ENCODE measurements at regions not wholly inside any gene's neighbourhood (a gene's known extent, or its start where the extent isn't known, plus 50 kb on each side); places are given as distances from the start of the nearest gene placed in this dataset.

DNA sequence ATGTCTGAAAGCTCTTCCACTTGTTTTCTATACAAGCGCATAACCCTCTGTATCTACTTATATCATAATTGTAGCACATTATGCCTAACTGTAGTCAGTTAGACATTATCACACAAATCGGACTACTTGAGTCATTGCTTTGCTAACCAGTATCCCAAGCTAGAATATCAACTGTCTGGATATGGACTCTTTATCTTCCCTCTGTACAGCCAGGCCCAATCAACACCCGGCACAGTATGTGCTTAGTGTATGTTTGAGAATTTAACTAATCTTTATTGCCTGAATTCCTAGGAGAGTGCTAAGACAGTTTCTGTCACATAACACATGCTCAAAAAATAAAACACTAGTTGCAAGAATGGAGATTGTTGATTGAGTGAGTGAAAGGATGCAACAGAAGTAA, 211.2 kb downstream of the ARL4A start:
- no peak overlapping the region for H3K4me3 ChIP-seq (ENCODE audit: low read length in 2 of 2)
- no peaks in the 10 kb centered on the region for H3K27me3 ChIP-seq (ENCODE audit: control insufficient read depth in 1 of 2, insufficient read depth in 2 of 2, low read length in 2 of 2)
- H3K36me3 ChIP-seq (ENCODE audit: control insufficient read depth in 2 of 2, insufficient read depth in 2 of 2, low read length in 2 of 2) = no peaks in the 10 kb centered on the region
- H3K27ac ChIP-seq (ENCODE audit: low read length) = no peak overlapping the region
- H3K4me1 ChIP-seq (ENCODE audit: control insufficient read depth, insufficient read depth, low read length) = no peaks in the 10 kb centered on the region
- H3K9me3 ChIP-seq (ENCODE audit: control insufficient read depth in 2 of 2, low read length in 2 of 2) = no peaks in the 10 kb centered on the region
- H3K9ac ChIP-seq (ENCODE audit: low read length in 2 of 2) = no peak overlapping the region

DNA sequence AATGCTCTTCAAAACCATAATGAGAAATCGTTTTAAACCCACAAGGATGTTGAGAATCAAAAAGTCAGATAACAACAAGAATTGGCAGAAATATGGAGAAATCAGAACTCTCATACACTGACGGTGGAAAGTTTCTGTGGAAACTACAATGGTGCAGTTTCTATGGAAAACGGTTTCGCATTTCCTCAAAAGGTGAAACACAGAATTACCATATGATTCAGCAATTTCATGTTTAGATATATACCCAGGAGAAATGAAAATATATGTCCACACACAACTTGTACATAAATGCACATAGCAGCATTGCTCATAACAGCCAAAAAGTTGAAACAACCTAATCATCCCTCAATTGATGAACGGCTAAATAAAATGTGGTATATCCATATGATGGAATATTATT, 218.2 kb downstream of the ARL4A start:
- no peak overlapping the region for H3K27ac ChIP-seq (ENCODE audit: low read length)
- no peaks in the 10 kb centered on the region for H3K27me3 ChIP-seq (ENCODE audit: control insufficient read depth in 1 of 2, insufficient read depth in 2 of 2, low read length in 2 of 2)
- no peak overlapping the region for H3K9ac ChIP-seq (ENCODE audit: low read length in 2 of 2)
- H3K4me1 ChIP-seq (ENCODE audit: control insufficient read depth, insufficient read depth, low read length) = no peaks in the 10 kb centered on the region
- no peak overlapping the region for H3K4me3 ChIP-seq (ENCODE audit: low read length in 2 of 2)
- no peaks in the 10 kb centered on the region for H3K36me3 ChIP-seq (ENCODE audit: control insufficient read depth in 2 of 2, insufficient read depth in 2 of 2, low read length in 2 of 2)
- no peaks in the 10 kb centered on the region for H3K9me3 ChIP-seq (ENCODE audit: control insufficient read depth in 2 of 2, low read length in 2 of 2)

DNA sequence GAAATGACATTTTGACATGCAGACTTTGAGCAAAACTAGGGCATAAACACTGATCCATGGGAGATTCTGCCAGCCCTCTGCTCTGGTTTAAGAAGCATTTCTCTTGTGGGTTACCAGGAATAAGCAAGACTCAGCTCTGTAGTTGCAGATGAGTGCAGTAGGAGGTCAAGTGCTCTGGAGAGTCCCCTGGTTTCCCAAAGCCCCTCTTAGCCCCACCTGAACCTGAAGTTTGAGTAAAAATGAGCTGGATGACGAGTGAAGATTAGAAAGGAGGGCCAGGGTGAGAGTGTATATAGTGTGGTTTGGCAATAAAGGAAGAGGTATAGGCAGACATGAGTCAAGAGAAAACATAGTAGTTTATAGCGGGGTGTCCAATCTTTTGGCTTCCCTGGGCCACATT, 220.3 kb downstream of the ARL4A start:
- Histone ChIP-seq H3K9ac (ENCODE audit: low read length in 2 of 2) (no peak overlapping the region), H3K27me3 (ENCODE audit: control insufficient read depth in 1 of 2, insufficient read depth in 2 of 2, low read length in 2 of 2) (no peaks in the 10 kb centered on the region), H3K27ac (ENCODE audit: low read length) (no peak overlapping the region), H3K4me3 (ENCODE audit: low read length in 2 of 2) (no peak overlapping the region), H3K4me1 (ENCODE audit: control insufficient read depth, insufficient read depth, low read length) (no peaks in the 10 kb centered on the region), H3K36me3 (ENCODE audit: control insufficient read depth in 2 of 2, insufficient read depth in 2 of 2, low read length in 2 of 2) (no peaks in the 10 kb centered on the region), H3K9me3 (ENCODE audit: control insufficient read depth in 2 of 2, low read length in 2 of 2) (no peaks in the 10 kb centered on the region)

DNA sequence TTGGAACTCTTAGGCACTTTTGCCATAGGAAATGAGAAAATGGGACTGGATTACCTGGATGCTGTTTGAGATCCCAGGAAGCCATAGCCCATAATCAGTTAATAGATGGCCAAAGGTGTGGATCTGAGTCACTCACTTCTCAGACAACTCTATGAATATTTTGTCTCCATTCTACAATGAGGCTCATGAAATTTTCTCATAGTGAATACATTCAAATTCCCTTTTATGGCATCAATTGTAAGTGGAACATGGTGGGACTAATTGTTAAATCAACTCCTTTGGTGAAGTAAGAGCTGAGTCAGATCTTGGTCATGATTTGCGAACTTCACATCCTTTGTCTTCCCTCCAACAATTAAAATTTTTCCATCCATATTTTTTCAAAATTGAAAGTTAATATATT, 222.1 kb downstream of the ARL4A start:
- Histone ChIP-seq H3K36me3 (ENCODE audit: control insufficient read depth in 2 of 2, insufficient read depth in 2 of 2, low read length in 2 of 2) (no peaks in the 10 kb centered on the region), H3K27ac (ENCODE audit: low read length) (no peak overlapping the region)

DNA sequence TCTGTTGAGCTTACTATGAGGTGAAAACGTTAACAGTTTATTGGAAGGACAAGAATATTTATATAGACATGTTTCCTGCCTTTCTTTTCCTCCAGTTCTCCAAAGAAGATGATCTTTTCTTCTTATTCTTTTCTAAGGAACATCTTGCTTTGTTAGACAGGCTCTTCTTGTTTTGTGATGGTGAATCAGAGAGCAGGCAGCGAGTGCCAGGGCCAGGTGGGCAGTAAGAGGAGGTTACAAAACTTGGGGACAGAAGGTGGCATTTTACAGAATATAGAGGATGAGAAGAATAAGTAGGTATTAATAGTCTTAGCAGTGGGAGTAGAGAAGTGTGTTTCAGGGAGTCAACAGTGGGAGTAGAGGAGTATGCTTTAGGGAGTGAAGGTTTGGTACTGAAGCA, 223.6 kb downstream of the ARL4A start:
- no peaks in the 10 kb centered on the region for H3K4me1 ChIP-seq (ENCODE audit: control insufficient read depth, insufficient read depth, low read length)
- no peak overlapping the region for H3K9ac ChIP-seq (ENCODE audit: low read length in 2 of 2)
- no peaks in the 10 kb centered on the region for H3K27me3 ChIP-seq (ENCODE audit: control insufficient read depth in 1 of 2, insufficient read depth in 2 of 2, low read length in 2 of 2)
- H3K27ac ChIP-seq (ENCODE audit: low read length) = no peak overlapping the region
- no peaks in the 10 kb centered on the region for H3K36me3 ChIP-seq (ENCODE audit: control insufficient read depth in 2 of 2, insufficient read depth in 2 of 2, low read length in 2 of 2)
- no peak overlapping the region for H3K4me3 ChIP-seq (ENCODE audit: low read length in 2 of 2)
- no peaks in the 10 kb centered on the region for H3K9me3 ChIP-seq (ENCODE audit: control insufficient read depth in 2 of 2, low read length in 2 of 2)

More for the DNA sequence above, 222.1 kb downstream of the ARL4A start:
- H3K9ac ChIP-seq (ENCODE audit: low read length in 2 of 2) = no peak overlapping the region
- H3K4me1 ChIP-seq (ENCODE audit: control insufficient read depth, insufficient read depth, low read length) = no peaks in the 10 kb centered on the region
- H3K9me3 ChIP-seq (ENCODE audit: control insufficient read depth in 2 of 2, low read length in 2 of 2) = no peaks in the 10 kb centered on the region
- H3K4me3 ChIP-seq (ENCODE audit: low read length in 2 of 2) = no peak overlapping the region
- H3K27me3 ChIP-seq (ENCODE audit: control insufficient read depth in 1 of 2, insufficient read depth in 2 of 2, low read length in 2 of 2) = no peaks in the 10 kb centered on the region

DNA sequence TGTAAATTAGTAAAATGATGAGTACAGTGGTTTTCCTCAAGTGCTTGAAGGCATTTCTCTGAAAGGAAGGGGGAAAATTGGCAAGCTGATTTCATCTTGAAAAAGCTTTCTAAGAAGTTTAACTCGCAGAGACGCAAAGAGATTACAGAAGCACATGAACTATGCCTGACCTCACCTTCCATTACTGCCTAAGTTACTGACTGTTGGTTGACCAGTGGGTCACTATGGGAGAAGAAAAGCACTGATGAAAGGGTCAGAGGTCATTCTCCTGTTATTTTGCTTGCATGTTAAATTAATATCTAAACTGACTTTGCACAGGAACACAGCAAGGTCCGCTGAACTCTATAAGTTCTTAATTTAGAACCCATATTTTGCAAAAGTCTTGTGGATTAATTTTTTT, 225.6 kb downstream of the ARL4A start:
- H3K4me3 ChIP-seq (ENCODE audit: low read length in 2 of 2) = no peak overlapping the region
- H3K27ac ChIP-seq (ENCODE audit: low read length) = no peak overlapping the region
- H3K4me1 ChIP-seq (ENCODE audit: control insufficient read depth, insufficient read depth, low read length) = no peaks in the 10 kb centered on the region
- H3K9me3 ChIP-seq (ENCODE audit: control insufficient read depth in 2 of 2, low read length in 2 of 2) = no peaks in the 10 kb centered on the region
- no peaks in the 10 kb centered on the region for H3K36me3 ChIP-seq (ENCODE audit: control insufficient read depth in 2 of 2, insufficient read depth in 2 of 2, low read length in 2 of 2)
- H3K9ac ChIP-seq (ENCODE audit: low read length in 2 of 2) = no peak overlapping the region
- no peaks in the 10 kb centered on the region for H3K27me3 ChIP-seq (ENCODE audit: control insufficient read depth in 1 of 2, insufficient read depth in 2 of 2, low read length in 2 of 2)

DNA sequence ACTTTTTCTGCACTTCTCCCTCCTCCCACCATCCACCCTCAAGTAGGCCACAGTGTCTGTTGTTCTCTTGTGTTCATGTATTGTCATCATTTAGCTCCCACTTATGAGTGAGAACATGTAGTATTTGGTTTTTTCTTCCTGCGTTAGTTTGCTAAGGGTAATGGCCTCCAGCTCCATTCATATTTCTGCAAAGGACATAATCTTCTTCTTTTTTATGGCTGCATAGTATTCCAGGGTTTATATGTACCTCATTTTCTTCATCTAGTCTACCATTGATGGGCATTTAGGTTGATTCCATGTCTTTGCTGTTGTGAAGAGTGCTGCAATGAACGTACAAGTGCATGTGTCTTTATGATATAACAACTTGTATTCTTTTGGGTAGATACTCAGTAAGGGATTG, 230.4 kb downstream of the ARL4A start:
- no peaks in the 10 kb centered on the region for H3K36me3 ChIP-seq (ENCODE audit: control insufficient read depth in 2 of 2, insufficient read depth in 2 of 2, low read length in 2 of 2)
- no peaks in the 10 kb centered on the region for H3K27me3 ChIP-seq (ENCODE audit: control insufficient read depth in 1 of 2, insufficient read depth in 2 of 2, low read length in 2 of 2)
- no peaks in the 10 kb centered on the region for H3K4me1 ChIP-seq (ENCODE audit: control insufficient read depth, insufficient read depth, low read length)
- H3K4me3 ChIP-seq (ENCODE audit: low read length in 2 of 2) = no peak overlapping the region
- no peak overlapping the region for H3K9ac ChIP-seq (ENCODE audit: low read length in 2 of 2)
- H3K9me3 ChIP-seq (ENCODE audit: control insufficient read depth in 2 of 2, low read length in 2 of 2) = no peaks in the 10 kb centered on the region
- no peak overlapping the region for H3K27ac ChIP-seq (ENCODE audit: low read length)

DNA sequence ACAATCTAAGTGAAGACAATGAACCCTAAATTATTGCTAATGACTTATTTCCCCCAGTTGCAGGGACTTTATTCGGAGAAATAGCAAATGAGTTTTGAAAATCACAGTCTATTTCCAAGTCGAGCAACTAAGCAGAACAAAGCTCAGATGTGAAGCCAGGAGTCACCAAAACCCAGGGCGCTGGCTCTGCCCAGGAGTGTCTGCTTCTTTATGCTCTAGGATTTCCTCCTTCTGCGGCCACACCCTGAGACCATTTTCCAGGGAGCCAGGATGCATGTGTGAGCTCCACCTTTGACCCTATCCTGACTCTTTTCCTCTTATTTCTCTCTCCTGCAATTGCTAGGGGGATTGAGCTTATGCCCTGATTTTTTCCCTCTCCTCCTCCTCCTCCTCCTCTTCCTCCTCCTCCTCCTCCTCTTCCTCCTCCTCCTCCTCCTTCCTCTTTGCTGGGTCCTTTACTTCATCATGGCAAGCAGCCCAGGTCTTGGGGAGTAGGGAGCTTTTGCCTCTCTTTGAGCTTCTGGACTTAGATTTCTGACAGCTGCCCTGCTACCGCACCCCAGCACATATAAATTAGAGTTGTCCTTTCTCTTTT, 234.4 kb downstream of the ARL4A start:
- Histone ChIP-seq H3K9ac (ENCODE audit: low read length in 2 of 2) (no peak overlapping the region), H3K27ac (ENCODE audit: low read length) (no peak overlapping the region), H3K4me3 (ENCODE audit: low read length in 2 of 2) (no peak overlapping the region), H3K4me1 (ENCODE audit: control insufficient read depth, insufficient read depth, low read length) (no peaks in the 10 kb centered on the region), H3K27me3 (ENCODE audit: control insufficient read depth in 1 of 2, insufficient read depth in 2 of 2, low read length in 2 of 2) (no peaks in the 10 kb centered on the region), H3K36me3 (ENCODE audit: control insufficient read depth in 2 of 2, insufficient read depth in 2 of 2, low read length in 2 of 2) (no peaks in the 10 kb centered on the region), H3K9me3 (ENCODE audit: control insufficient read depth in 2 of 2, low read length in 2 of 2) (no peaks in the 10 kb centered on the region)

DNA sequence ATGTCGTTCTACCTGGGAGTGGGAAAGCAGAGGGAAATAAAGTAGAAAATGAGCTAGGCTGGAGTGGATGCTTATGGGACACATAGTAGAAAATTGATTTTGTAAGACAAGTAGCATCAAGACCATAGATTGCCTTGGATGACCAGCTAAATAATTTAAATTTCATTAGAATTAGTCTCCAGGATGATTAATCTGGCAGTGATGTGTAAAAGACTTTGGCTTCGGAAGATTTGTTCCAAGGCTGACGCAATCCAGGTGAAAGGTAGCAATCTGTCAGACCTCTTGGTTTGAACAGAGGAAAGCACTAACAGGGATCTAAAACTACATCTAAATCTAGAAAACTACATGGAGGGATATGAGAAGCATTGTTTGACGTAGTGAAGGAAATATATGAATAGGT, 236.5 kb downstream of the ARL4A start:
- H3K27ac ChIP-seq (ENCODE audit: low read length) = no peak overlapping the region
- H3K27me3 ChIP-seq (ENCODE audit: control insufficient read depth in 1 of 2, insufficient read depth in 2 of 2, low read length in 2 of 2) = no peaks in the 10 kb centered on the region
- no peak overlapping the region for H3K9ac ChIP-seq (ENCODE audit: low read length in 2 of 2)
- no peaks in the 10 kb centered on the region for H3K36me3 ChIP-seq (ENCODE audit: control insufficient read depth in 2 of 2, insufficient read depth in 2 of 2, low read length in 2 of 2)
- H3K9me3 ChIP-seq (ENCODE audit: control insufficient read depth in 2 of 2, low read length in 2 of 2) = no peaks in the 10 kb centered on the region
- H3K4me3 ChIP-seq (ENCODE audit: low read length in 2 of 2) = no peak overlapping the region
- H3K4me1 ChIP-seq (ENCODE audit: control insufficient read depth, insufficient read depth, low read length) = no peaks in the 10 kb centered on the region

DNA sequence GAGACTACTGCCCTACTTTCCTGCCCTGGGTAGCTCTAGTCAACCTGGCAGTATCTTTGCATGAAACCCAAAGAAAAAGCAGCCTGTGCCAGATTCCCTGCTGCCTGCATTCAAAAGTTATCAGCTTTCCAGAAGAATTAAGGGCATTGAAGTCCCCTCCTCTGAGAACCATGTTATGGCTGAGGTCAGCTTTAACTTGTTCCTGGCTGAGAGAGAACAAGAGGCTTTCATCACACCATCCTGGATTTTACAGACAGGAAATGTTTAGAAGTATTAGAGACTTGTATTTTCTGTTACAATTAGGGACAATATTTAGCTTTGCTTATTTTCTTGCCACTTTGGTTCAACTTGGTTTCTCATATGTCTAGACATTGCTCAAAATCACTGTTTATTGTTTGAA, 238.8 kb downstream of the ARL4A start:
- no peak overlapping the region for H3K9ac ChIP-seq (ENCODE audit: low read length in 2 of 2)
- no peaks in the 10 kb centered on the region for H3K27me3 ChIP-seq (ENCODE audit: control insufficient read depth in 1 of 2, insufficient read depth in 2 of 2, low read length in 2 of 2)
- no peak overlapping the region for H3K4me3 ChIP-seq (ENCODE audit: low read length in 2 of 2)
- H3K36me3 ChIP-seq (ENCODE audit: control insufficient read depth in 2 of 2, insufficient read depth in 2 of 2, low read length in 2 of 2) = no peaks in the 10 kb centered on the region
- H3K9me3 ChIP-seq (ENCODE audit: control insufficient read depth in 2 of 2, low read length in 2 of 2) = no peaks in the 10 kb centered on the region
- H3K27ac ChIP-seq (ENCODE audit: low read length) = no peak overlapping the region
- no peaks in the 10 kb centered on the region for H3K4me1 ChIP-seq (ENCODE audit: control insufficient read depth, insufficient read depth, low read length)

DNA sequence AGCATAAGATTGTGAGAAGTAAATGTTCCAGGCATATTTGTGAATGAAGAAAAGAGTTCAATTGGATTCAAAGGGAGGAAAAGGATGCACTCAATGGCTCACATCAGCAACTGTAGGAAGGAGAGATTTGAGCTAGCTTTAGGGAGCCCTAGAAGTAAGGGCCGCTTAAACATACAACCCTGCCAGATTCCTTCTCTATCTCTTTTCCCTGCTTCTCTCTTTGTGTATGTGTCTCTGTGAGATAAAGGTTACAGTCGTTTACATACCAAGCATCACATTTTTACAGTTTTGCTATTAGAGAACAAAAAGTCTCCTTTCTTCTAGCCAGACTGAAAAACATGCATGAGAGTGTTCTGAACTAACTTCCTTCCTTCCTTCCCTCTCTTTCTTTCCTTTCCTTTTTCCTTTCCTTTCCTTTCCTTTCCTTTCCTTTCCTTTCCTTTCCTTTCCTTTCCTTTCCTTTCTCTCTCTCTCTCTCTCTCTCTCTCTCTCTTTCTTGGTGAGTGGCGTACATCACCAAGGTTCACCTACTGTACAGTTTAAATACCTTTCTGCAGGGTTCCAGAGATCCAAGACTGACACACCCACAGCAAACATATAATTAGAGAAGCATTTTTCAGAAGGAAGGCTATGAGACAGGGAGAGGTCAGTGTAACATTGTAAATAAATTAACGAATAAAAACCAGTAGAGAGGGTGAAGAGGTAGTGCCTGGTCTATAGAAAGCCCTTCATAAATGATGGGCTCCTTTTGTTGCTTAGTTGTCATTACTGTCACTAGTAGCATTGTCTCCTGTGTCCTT, 240.4 kb downstream of the ARL4A start:
- Histone ChIP-seq H3K27ac (ENCODE audit: low read length) (no peak overlapping the region), H3K9ac (ENCODE audit: low read length in 2 of 2) (no peak overlapping the region), H3K27me3 (ENCODE audit: control insufficient read depth in 1 of 2, insufficient read depth in 2 of 2, low read length in 2 of 2) (no peaks in the 10 kb centered on the region), H3K36me3 (ENCODE audit: control insufficient read depth in 2 of 2, insufficient read depth in 2 of 2, low read length in 2 of 2) (no peaks in the 10 kb centered on the region), H3K4me1 (ENCODE audit: control insufficient read depth, insufficient read depth, low read length) (no peaks in the 10 kb centered on the region), H3K9me3 (ENCODE audit: control insufficient read depth in 2 of 2, low read length in 2 of 2) (no peaks in the 10 kb centered on the region), H3K4me3 (ENCODE audit: low read length in 2 of 2) (no peak overlapping the region)

Data from stomach smooth muscle (tissue), 2 donors.